OCI-LY7 (cell line): ENCODE measurements at regions not wholly inside any gene's neighbourhood (a gene's known extent, or its start where the extent isn't known, plus 50 kb on each side); places are given as distances from the start of the nearest gene placed in this dataset.

Experiments used
- BruUV-seq: library from RNA; stranded (reverse); fragments of 400-500 nt; replicated peaks from 2 replicates; lab custom pipeline; 2021; lab: Mats Ljungman, UMichigan
- CTCF ChIA-PET: fragments of 300-600 bp; sonication (Branson Sonifier 250); formaldehyde crosslinking; loops from one replicate; lab custom pipeline; 2022; ENCODE audit warnings: antibody characterized with exemption; ENCODE audit not compliant: unreplicated experiment; lab: Charles Lee
- POLR2A ChIA-PET: fragments of 300-600 bp; sonication (Branson Sonifier 250); formaldehyde crosslinking; loops from one replicate; lab custom pipeline; 2022; ENCODE audit warnings: antibody characterized with exemption; lab: Charles Lee
- DNase-seq: peaks from one replicate; pipeline ENCODE4 v3.0.0-alpha.2; 2015; ENCODE audit warnings: low spot score
- H2AFZ ChIP-seq: fragments of 200-600 bp; sonication (generic), shearing (Covaris generic); 2 replicates; pipeline ENCODE4 v1.6.1; 2014; ENCODE audit warnings: mild to moderate bottlenecking, antibody characterized with exemption, low read length, moderate library complexity
- H3K27ac ChIP-seq: fragments of 200-600 bp; sonication (generic); 2 replicates; pipeline ENCODE4 v1.5.1; 2014; ENCODE audit warnings: mixed run types, low read depth, mild to moderate bottlenecking, moderate library complexity, low read length, inconsistent platforms; ENCODE audit not compliant: poor library complexity, severe bottlenecking
- H3K36me3 ChIP-seq: fragments of 200-600 bp; sonication (generic); 2 replicates; pipeline ENCODE4 v1.6.1; 2014; ENCODE audit warnings: mild to moderate bottlenecking, antibody characterized with exemption, low read length, moderate library complexity, mixed read lengths; ENCODE audit not compliant: insufficient read depth
- H3K4me1 ChIP-seq: fragments of 200-600 bp; sonication (generic); 2 replicates; pipeline ENCODE4 v1.5.1; 2014; ENCODE audit warnings: mild to moderate bottlenecking, low read length; ENCODE audit not compliant: insufficient read depth, poor library complexity, severe bottlenecking
- H3K4me2 ChIP-seq: fragments of 200-600 bp; sonication (generic); 2 replicates; pipeline ENCODE4 v1.6.1; 2014; ENCODE audit warnings: mild to moderate bottlenecking, low read length
- H3K4me3 ChIP-seq: fragments of 200-600 bp; sonication (generic); 2 replicates; pipeline ENCODE4 v1.5.1; 2014; ENCODE audit warnings: mild to moderate bottlenecking, low read depth, low read length; ENCODE audit not compliant: poor library complexity, severe bottlenecking
- H3K79me2 ChIP-seq: fragments of 200-600 bp; sonication (generic); 2 replicates; pipeline ENCODE4 v1.6.1; 2016; ENCODE audit warnings: low read depth, mild to moderate bottlenecking, low read length, moderate library complexity, mixed read lengths; ENCODE audit not compliant: insufficient read depth
- H3K9me2 ChIP-seq: fragments of 200-600 bp; sonication (generic); 2 replicates; pipeline ENCODE4 v1.6.1; 2016; ENCODE audit warnings: mild to moderate bottlenecking, low read length, mixed read lengths; ENCODE audit not compliant: insufficient read depth
- H3K9me3 ChIP-seq: fragments of 200-600 bp; sonication (generic); 2 replicates; pipeline ENCODE4 v1.6.1; 2014; ENCODE audit warnings: mild to moderate bottlenecking, mixed run types, low read length, mixed read lengths
- H4K20me1 ChIP-seq: fragments of 200-600 bp; sonication (generic); 2 replicates; pipeline ENCODE4 v1.6.1; 2014; ENCODE audit warnings: mild to moderate bottlenecking, antibody characterized with exemption, low read length, moderate library complexity, mixed read lengths; ENCODE audit not compliant: insufficient read depth
- EZH2phosphoT487 ChIP-seq: fragments of 200-600 bp; sonication (generic); IDR thresholded peaks from 2 replicates; pipeline ENCODE4 v1.6.1; 2018; ENCODE audit warnings: low read depth, borderline replicate concordance, mild to moderate bottlenecking, mixed run types, antibody characterized with exemption, low read length, moderate library complexity, mixed read lengths
- intact Hi-C: fragments of 100-400 bp; cut with micrococcal nuclease; formaldehyde crosslinking; loops from one replicate; pipeline ENCODE4 v1.10.0; 2022; ENCODE audit not compliant: unreplicated experiment
- TF ChIP-seq, protein P1 (sequence below): fragments of 200-600 bp; sonication (generic); conservative IDR thresholded peaks from 2 replicates; pipeline ENCODE4 v1.5.1; 2014; ENCODE audit warnings: mild to moderate bottlenecking, antibody characterized with exemption, low read length, moderate library complexity, mixed read lengths

DNA sequence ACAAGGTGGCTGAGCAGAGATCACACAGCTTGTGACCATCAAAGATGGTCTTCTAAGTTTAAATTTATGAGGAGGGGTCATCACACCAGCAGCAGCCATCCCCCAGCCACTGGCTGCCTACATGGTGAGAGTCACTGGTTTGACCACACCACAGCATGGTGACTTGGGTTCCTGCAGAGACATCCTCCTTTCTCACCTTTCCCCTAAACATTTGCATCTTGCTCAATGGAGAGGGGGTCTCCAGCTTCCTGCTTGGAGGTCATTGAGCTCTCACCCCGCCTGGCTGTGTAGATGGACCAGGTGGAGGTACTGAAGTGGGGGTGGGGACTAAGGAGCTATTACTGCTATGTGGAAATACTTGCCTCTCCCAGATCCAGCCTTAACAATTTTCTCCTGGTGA lies 247.6 kb upstream of the ARGLU1 start:
- ChIA-PET POLR2A (no interaction called here), CTCF (no interaction called here)
- H3K27ac ChIP-seq = no peak overlapping the region
- H2AFZ ChIP-seq = no peak overlapping the region
- BruUV-seq = no TSS peak
- H3K4me1 ChIP-seq = no peaks in the 10 kb centered on the region
- H3K9me3 ChIP-seq = no peaks in the 10 kb centered on the region
- DNase-seq = no peak
- no peak overlapping the region for H3K4me3 ChIP-seq
- intact Hi-C loops = no loop called here
- no peaks in the 10 kb centered on the region for H4K20me1 ChIP-seq
- H3K36me3 ChIP-seq = no peaks in the 10 kb centered on the region
- no peaks in the 10 kb centered on the region for H3K79me2 ChIP-seq
- no peak overlapping the region for H3K4me2 ChIP-seq
- no peaks in the 10 kb centered on the region for H3K9me2 ChIP-seq
- no peak for TF ChIP-seq EZH2phosphoT487
- TF ChIP-seq, protein P1, sequence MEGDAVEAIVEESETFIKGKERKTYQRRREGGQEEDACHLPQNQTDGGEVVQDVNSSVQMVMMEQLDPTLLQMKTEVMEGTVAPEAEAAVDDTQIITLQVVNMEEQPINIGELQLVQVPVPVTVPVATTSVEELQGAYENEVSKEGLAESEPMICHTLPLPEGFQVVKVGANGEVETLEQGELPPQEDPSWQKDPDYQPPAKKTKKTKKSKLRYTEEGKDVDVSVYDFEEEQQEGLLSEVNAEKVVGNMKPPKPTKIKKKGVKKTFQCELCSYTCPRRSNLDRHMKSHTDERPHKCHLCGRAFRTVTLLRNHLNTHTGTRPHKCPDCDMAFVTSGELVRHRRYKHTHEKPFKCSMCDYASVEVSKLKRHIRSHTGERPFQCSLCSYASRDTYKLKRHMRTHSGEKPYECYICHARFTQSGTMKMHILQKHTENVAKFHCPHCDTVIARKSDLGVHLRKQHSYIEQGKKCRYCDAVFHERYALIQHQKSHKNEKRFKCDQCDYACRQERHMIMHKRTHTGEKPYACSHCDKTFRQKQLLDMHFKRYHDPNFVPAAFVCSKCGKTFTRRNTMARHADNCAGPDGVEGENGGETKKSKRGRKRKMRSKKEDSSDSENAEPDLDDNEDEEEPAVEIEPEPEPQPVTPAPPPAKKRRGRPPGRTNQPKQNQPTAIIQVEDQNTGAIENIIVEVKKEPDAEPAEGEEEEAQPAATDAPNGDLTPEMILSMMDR = no peak

DNA sequence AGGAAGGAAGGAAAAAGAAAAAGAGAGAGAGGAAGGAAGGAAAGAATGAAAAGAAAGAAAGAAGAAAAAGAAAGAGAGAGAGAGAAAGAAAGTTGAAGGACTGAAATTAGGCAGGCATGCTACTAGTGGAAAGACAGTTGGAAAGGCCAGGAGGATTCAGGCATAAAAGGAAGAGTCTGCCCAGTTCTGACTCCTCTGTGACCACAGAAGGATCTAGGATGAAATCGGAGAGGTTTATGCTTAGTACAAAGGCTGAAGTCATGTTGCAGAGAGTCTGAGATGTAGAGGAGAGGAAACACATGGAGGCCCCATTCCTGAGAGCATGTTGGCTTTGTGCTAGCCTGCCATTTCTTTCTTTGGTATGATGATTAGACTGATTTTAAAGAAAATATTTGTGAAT lies 246.5 kb upstream of the ARGLU1 start:
- no peaks in the 10 kb centered on the region for H3K79me2 ChIP-seq

DNA sequence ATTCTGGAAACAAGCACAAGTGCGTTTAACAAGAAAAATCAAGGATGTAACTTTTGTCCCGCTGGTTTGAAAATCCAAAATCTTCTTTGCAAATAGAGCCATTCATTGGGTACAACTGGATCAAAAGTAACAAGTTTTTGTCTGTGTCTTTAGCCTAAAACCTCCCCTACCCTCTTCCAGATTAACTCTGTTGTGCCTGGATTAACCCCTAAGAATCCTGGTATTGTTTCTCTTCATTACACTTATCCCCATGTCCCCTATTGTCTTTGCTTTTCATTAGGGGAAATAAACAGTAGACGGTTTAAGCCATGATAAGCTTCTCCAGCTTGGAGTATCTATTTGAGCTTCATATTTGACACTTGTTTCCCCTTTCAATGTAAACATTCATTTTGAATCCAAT lies 242.1 kb upstream of the ARGLU1 start:
- CTCF ChIA-PET = no interaction called here
- POLR2A ChIA-PET = no interaction called here

More for the DNA sequence above, 246.5 kb upstream of the ARGLU1 start:
- no TSS peak for BruUV-seq
- H3K27ac ChIP-seq = no peak overlapping the region
- no peaks in the 10 kb centered on the region for H3K36me3 ChIP-seq
- no peaks in the 10 kb centered on the region for H3K4me1 ChIP-seq
- intact Hi-C loops = no loop called here
- H3K4me2 ChIP-seq = no peak overlapping the region
- DNase-seq = no peak
- H3K9me3 ChIP-seq = no peaks in the 10 kb centered on the region
- no peak overlapping the region for H3K4me3 ChIP-seq
- ChIA-PET POLR2A (no interaction called here), CTCF (no interaction called here)
- no peak overlapping the region for H2AFZ ChIP-seq
- no peaks in the 10 kb centered on the region for H3K9me2 ChIP-seq
- TF ChIP-seq EZH2phosphoT487 = no peak
- TF ChIP-seq, protein P1 = no peak
- no peaks in the 10 kb centered on the region for H4K20me1 ChIP-seq

More for the DNA sequence above, 242.1 kb upstream of the ARGLU1 start:
- no peaks in the 10 kb centered on the region for H3K9me3 ChIP-seq
- no peak overlapping the region for H3K4me3 ChIP-seq
- no TSS peak for BruUV-seq
- no peaks in the 10 kb centered on the region for H4K20me1 ChIP-seq
- no peaks in the 10 kb centered on the region for H3K79me2 ChIP-seq
- H3K27ac ChIP-seq = no peak overlapping the region
- no peak for DNase-seq
- H3K4me1 ChIP-seq = no peaks in the 10 kb centered on the region
- H3K36me3 ChIP-seq = no peaks in the 10 kb centered on the region
- intact Hi-C loops = no loop called here
- TF ChIP-seq, protein P1 = no peak
- TF ChIP-seq EZH2phosphoT487 = no peak
- H3K4me2 ChIP-seq = no peak overlapping the region
- H3K9me2 ChIP-seq = no peaks in the 10 kb centered on the region
- H2AFZ ChIP-seq = no peak overlapping the region
